CD4-positive, alpha-beta T cell (primary cell): ENCODE measurements at regions not wholly inside any gene's neighbourhood (a gene's known extent, or its start where the extent isn't known, plus 50 kb on each side); places are given as distances from the start of the nearest gene placed in this dataset.

Experiments used
- ATAC-seq: fragments of 200-7000 bp; cut with Tn5 transposase; one replicate; pipeline ENCODE4 v1.10.0; 2022; ENCODE audit warnings: mild to moderate bottlenecking; ENCODE audit not compliant: poor library complexity
- CTCF ChIA-PET: fragments of 350-600 bp; sonication (Branson Sonifier 250); formaldehyde crosslinking; loops from one replicate; lab custom pipeline; 2021; ENCODE audit warnings: antibody characterized with exemption, inconsistent platforms; lab: Charles Lee
- POLR2A ChIA-PET: fragments of 350-600 bp; sonication (Branson Sonifier 250); formaldehyde crosslinking; loops from one replicate; lab custom pipeline; 2021; ENCODE audit warnings: antibody characterized with exemption, inconsistent platforms; lab: Charles Lee
- DNase-seq, 14 experiments: peaks; one replicate each; pipeline ENCODE4 v3.0.0-alpha.2; 2013 to 2020; ENCODE audit warnings: mixed read lengths in 2 of 14
- H3K27ac ChIP-seq, 2 donors: one replicate each; pipeline versions ENCODE4 v1.5.1 to v1.7.0; 2013; ENCODE audit warnings: low read length in 2 of 2, low read depth in 1 of 2, mild to moderate bottlenecking in 1 of 2
- H3K27me3 ChIP-seq, 2 experiments: 1 replicate in 1 of 2; 2 replicates in 1 of 2; pipeline versions ENCODE4 v1.6.1 to v1.7.0; 2013; ENCODE audit warnings: low read length in 2 of 2, control low read depth in 1 of 2, mild to moderate bottlenecking in 1 of 2, moderate library complexity in 1 of 2; ENCODE audit not compliant: insufficient read depth in 2 of 2, control insufficient read depth in 1 of 2
- H3K36me3 ChIP-seq: one replicate; pipeline ENCODE4 v1.6.1; 2013; ENCODE audit warnings: low read length, control low read depth; ENCODE audit not compliant: insufficient read depth
- H3K4me1 ChIP-seq: one replicate; pipeline ENCODE4 v1.6.1; 2013; ENCODE audit warnings: low read length, control low read depth; ENCODE audit not compliant: insufficient read depth
- H3K4me3 ChIP-seq: one replicate; pipeline ENCODE4 v1.5.1; 2013; ENCODE audit warnings: mild to moderate bottlenecking, low read length, moderate library complexity
- H3K9me3 ChIP-seq, 2 experiments: 1 replicate in 1 of 2; 2 replicates in 1 of 2; pipeline versions ENCODE4 v1.6.1 to v1.7.0; 2013; ENCODE audit warnings: low read length in 2 of 2, mild to moderate bottlenecking in 2 of 2, control low read depth in 1 of 2, moderate library complexity in 1 of 2; ENCODE audit not compliant: control insufficient read depth in 1 of 2, insufficient read depth in 1 of 2
- H3K27ac Mint-ChIP-seq: one replicate; pipeline ENCODE4 v1.8.0; 2020; ENCODE audit warnings: mixed read lengths
- H3K27me3 Mint-ChIP-seq: one replicate; pipeline ENCODE4 v1.8.0; 2021; ENCODE audit warnings: mixed read lengths
- H3K36me3 Mint-ChIP-seq: one replicate; pipeline ENCODE4 v1.8.0; 2021; ENCODE audit warnings: low read depth, mixed read lengths
- H3K4me1 Mint-ChIP-seq: one replicate; pipeline ENCODE4 v1.8.0; 2021; ENCODE audit warnings: low read depth, mixed read lengths
- H3K4me3 Mint-ChIP-seq: one replicate; pipeline ENCODE4 v1.8.0; 2020; ENCODE audit warnings: mild to moderate bottlenecking, mixed read lengths
- H3K9me3 Mint-ChIP-seq: one replicate; pipeline ENCODE4 v1.8.0; 2020; ENCODE audit warnings: mixed read lengths
- intact Hi-C, 2 experiments: fragments of 100-400 bp; cut with DNase I in 1 of 2; cut with micrococcal nuclease in 1 of 2; formaldehyde crosslinking; loops; one replicate each; pipeline versions ENCODE4 v1.15.1 to v1.9.0; 2023 to 2025; cut with DNase I, micrococcal nuclease
- TF ChIP-seq, protein P1 (sequence below): fragments of 200-600 bp; IDR thresholded peaks from one replicate; pipeline ENCODE4 v1.8.0; 2022; ENCODE audit warnings: antibody characterized with exemption, mild to moderate bottlenecking

- Histone ChIP-seq H3K36me3 (no peaks in the 10 kb centered on the region), H3K4me1 (no peaks in the 10 kb centered on the region), H3K9me3 (no peaks in the 10 kb centered on the region), H3K27me3 (no peaks in the 10 kb centered on the region), H3K4me3 (no peak overlapping the region), H3K27ac (no peak overlapping the region)
- Mint-ChIP-seq H3K27ac (no peak overlapping the region), H3K4me1 (no peaks in the 10 kb centered on the region), H3K36me3 (no peaks in the 10 kb centered on the region), H3K9me3 (no peaks in the 10 kb centered on the region), H3K4me3 (no peak overlapping the region), H3K27me3 (no peaks in the 10 kb centered on the region)
- TF ChIP-seq, protein P1, sequence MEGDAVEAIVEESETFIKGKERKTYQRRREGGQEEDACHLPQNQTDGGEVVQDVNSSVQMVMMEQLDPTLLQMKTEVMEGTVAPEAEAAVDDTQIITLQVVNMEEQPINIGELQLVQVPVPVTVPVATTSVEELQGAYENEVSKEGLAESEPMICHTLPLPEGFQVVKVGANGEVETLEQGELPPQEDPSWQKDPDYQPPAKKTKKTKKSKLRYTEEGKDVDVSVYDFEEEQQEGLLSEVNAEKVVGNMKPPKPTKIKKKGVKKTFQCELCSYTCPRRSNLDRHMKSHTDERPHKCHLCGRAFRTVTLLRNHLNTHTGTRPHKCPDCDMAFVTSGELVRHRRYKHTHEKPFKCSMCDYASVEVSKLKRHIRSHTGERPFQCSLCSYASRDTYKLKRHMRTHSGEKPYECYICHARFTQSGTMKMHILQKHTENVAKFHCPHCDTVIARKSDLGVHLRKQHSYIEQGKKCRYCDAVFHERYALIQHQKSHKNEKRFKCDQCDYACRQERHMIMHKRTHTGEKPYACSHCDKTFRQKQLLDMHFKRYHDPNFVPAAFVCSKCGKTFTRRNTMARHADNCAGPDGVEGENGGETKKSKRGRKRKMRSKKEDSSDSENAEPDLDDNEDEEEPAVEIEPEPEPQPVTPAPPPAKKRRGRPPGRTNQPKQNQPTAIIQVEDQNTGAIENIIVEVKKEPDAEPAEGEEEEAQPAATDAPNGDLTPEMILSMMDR = no peak
- intact Hi-C loops = no loop called here
- DNase-seq (peak in 3 of 14 experiments; percentile 1 to 35 (median 23)), ATAC-seq (no peak)
- CTCF ChIA-PET = no interaction called here
- POLR2A ChIA-PET = no interaction called here
Observed at GRCh38 chr6:112780498-112781096, 433.5 kb downstream of the RFPL4B start.

- intact Hi-C loops = no loop called here
- no peaks in the 10 kb centered on the region for H3K27me3 ChIP-seq
- no peak overlapping the region for H3K4me3 ChIP-seq
- Mint-ChIP-seq H3K9me3 (no peaks in the 10 kb centered on the region), H3K36me3 (no peaks in the 10 kb centered on the region), H3K4me3 (no peak overlapping the region), H3K4me1 (no peaks in the 10 kb centered on the region), H3K27ac (no peak overlapping the region), H3K27me3 (no peaks in the 10 kb centered on the region)
- TF ChIP-seq, protein P1 = no peak
- no peak for ATAC-seq
- peaks cover 0 to 4% of the 10 kb centered on the region in 2 experiments for H3K9me3 ChIP-seq
- H3K27ac ChIP-seq = no peak overlapping the region
- ChIA-PET POLR2A (no interaction called here), CTCF (no interaction called here)
- no peak for DNase-seq
- no peaks in the 10 kb centered on the region for H3K4me1 ChIP-seq
- H3K36me3 ChIP-seq = no peaks in the 10 kb centered on the region
Observed at GRCh38 chr6:112781241-112781640, 434.1 kb downstream of the RFPL4B start.

- H3K9me3 ChIP-seq = peaks cover 0 to 4% of the 10 kb centered on the region in 2 experiments
- intact Hi-C loops = no loop called here
- ChIA-PET CTCF (no interaction called here), POLR2A (no interaction called here)
- Mint-ChIP-seq H3K4me3 (no peak overlapping the region), H3K4me1 (no peaks in the 10 kb centered on the region), H3K27me3 (no peaks in the 10 kb centered on the region), H3K36me3 (no peaks in the 10 kb centered on the region), H3K9me3 (no peaks in the 10 kb centered on the region), H3K27ac (no peak overlapping the region)
- H3K4me1 ChIP-seq = no peaks in the 10 kb centered on the region
- H3K4me3 ChIP-seq = no peak overlapping the region
- DNase-seq = no peak
- no peak for ATAC-seq
- TF ChIP-seq, protein P1 = no peak
- H3K27ac ChIP-seq = no peak overlapping the region
- H3K36me3 ChIP-seq = no peaks in the 10 kb centered on the region
- H3K27me3 ChIP-seq = no peaks in the 10 kb centered on the region
Observed at GRCh38 chr6:112785408-112785807, 438.3 kb downstream of the RFPL4B start.
